MM.1S (cell line): ENCODE measurements at regions not wholly inside any gene's neighbourhood (a gene's known extent, or its start where the extent isn't known, plus 50 kb on each side); places are given as distances from the start of the nearest gene placed in this dataset.

ENCODE experiments used
- DNase-seq: peaks from one replicate; pipeline ENCODE4 v3.0.0-alpha.2; 2015
- H2AFZ ChIP-seq: fragments of 300-600 bp; sonication (generic); 2 replicates; pipeline ENCODE4 v1.6.0; 2016; ENCODE audit warnings: antibody characterized with exemption, low read length
- H3F3A ChIP-seq: fragments of 300-600 bp; sonication (generic); 2 replicates; pipeline ENCODE4 v1.6.1; 2016; ENCODE audit warnings: mild to moderate bottlenecking, antibody characterized with exemption, low read length, moderate library complexity, mixed read lengths; ENCODE audit not compliant: insufficient read depth
- H3K27ac ChIP-seq: fragments of 300-600 bp; sonication (generic); 2 replicates; pipeline ENCODE4 v1.5.1; 2016; ENCODE audit warnings: mild to moderate bottlenecking, low read length
- H3K27me3 ChIP-seq: fragments of 300-600 bp; sonication (generic); replicated peaks from 2 replicates; pipeline ENCODE4 v1.6.0; 2016; ENCODE audit warnings: low read length; ENCODE audit not compliant: insufficient read depth
- H3K36me3 ChIP-seq: fragments of 300-600 bp; sonication (generic); replicated peaks from 2 replicates; pipeline ENCODE4 v1.6.1; 2016; ENCODE audit warnings: mild to moderate bottlenecking, low read length, mixed read lengths; ENCODE audit not compliant: insufficient read depth
- H3K4me1 ChIP-seq: fragments of 300-600 bp; sonication (generic); 2 replicates; pipeline ENCODE4 v1.6.1; 2016; ENCODE audit warnings: low read length, mixed read lengths
- H3K4me2 ChIP-seq: fragments of 300-600 bp; sonication (generic); 2 replicates; pipeline ENCODE4 v1.6.0; 2016; ENCODE audit warnings: low read depth, low read length
- H3K4me3 ChIP-seq: fragments of 300-600 bp; sonication (generic); 2 replicates; pipeline ENCODE4 v1.5.1; 2016; ENCODE audit warnings: low read length, mixed read lengths
- H3K79me2 ChIP-seq: fragments of 300-600 bp; sonication (generic); 2 replicates; pipeline ENCODE4 v1.6.1; 2016; ENCODE audit warnings: mixed run types, low read length, mixed read lengths
- H3K9ac ChIP-seq: fragments of 300-600 bp; sonication (generic); 2 replicates; pipeline ENCODE4 v1.6.1; 2016; ENCODE audit warnings: low read length, mixed read lengths
- H3K9me2 ChIP-seq: fragments of 300-600 bp; sonication (generic); replicated peaks from 2 replicates; pipeline ENCODE4 v1.6.1; 2016; ENCODE audit warnings: mild to moderate bottlenecking, low read length, mixed read lengths; ENCODE audit not compliant: insufficient read depth
- H3K9me3 ChIP-seq: fragments of 300-600 bp; sonication (generic); replicated peaks from 2 replicates; pipeline ENCODE4 v1.6.1; 2016; ENCODE audit warnings: mild to moderate bottlenecking, low read length, mixed read lengths; ENCODE audit not compliant: insufficient read depth
- H4K20me1 ChIP-seq: fragments of 300-600 bp; sonication (generic); 2 replicates; pipeline ENCODE4 v1.6.1; 2016; ENCODE audit warnings: mild to moderate bottlenecking, low read length, moderate library complexity, mixed read lengths; ENCODE audit not compliant: insufficient read depth
- EZH2 ChIP-seq: fragments of 300-600 bp; sonication (generic); optimal IDR thresholded peaks from 2 replicates; pipeline ENCODE3; 2017; ENCODE audit warnings: low read depth, mild to moderate bottlenecking, antibody characterized with exemption, low read length, mixed read lengths
- EZH2phosphoT487 ChIP-seq: fragments of 300-600 bp; sonication (generic); IDR thresholded peaks from 2 replicates; pipeline ENCODE4 v1.6.1; 2018; ENCODE audit warnings: antibody characterized with exemption, low read length
- TF ChIP-seq, protein P1 (sequence below): fragments of 300-600 bp; sonication (generic); IDR thresholded peaks from 2 replicates; pipeline ENCODE4 v1.5.1; 2016; ENCODE audit warnings: antibody characterized with exemption, low read length, mixed read lengths

DNA sequence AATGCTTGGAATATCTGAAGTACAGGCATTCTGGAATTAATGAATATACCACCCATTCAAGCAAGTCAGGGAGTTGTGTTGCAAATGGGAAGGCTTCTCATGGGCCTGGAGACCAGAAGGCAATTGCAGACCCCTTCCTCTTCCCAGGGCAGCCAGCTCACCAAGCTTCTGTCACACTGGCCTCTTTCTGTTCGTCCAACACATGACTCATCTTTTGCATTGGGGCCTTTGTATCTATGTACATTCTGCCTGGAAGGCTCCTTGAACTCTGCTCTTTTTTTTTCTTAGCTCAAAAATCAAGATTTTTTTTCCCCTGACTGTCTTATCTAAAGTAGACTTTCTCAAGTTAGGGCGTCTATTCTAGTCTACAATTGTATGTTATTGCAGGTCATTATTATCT is 132.9 kb upstream of the MYLIP start:
- Histone ChIP-seq H2AFZ (no peak overlapping the region), H3K4me2 (no peak overlapping the region), H3K9me3 (no peaks in the 10 kb centered on the region), H3K9me2 (no peaks in the 10 kb centered on the region), H4K20me1 (no peaks in the 10 kb centered on the region), H3K27ac (no peak overlapping the region), H3K4me3 (no peak overlapping the region), H3K36me3 (no peaks in the 10 kb centered on the region), H3K9ac (no peak overlapping the region), H3K27me3 (no peaks in the 10 kb centered on the region), H3F3A (no peaks in the 10 kb centered on the region), H3K4me1 (no peaks in the 10 kb centered on the region), H3K79me2 (no peaks in the 10 kb centered on the region)
- DNase-seq, result no peak
- TF ChIP-seq EZH2, result no peak

DNA sequence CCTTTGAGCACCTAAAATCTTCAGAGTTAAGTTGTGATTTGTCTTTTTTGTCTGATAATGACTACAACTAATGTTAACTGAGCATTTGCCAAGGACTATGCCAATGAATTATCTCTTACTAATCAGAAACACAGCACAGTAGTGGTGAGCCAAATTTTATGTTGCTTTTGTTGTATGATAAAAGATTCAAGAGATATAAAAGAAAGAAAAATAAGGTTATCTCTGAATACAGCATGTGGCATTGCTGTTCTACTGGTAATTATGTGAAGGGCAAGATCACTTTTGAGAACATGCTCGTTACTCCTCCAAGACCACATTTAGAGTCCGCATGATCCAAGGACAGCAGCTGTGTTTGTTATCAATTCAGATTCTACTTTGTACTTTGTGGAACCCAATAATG is 133.4 kb upstream of the MYLIP start:
- no peaks in the 10 kb centered on the region for H3K9me2 ChIP-seq
- H4K20me1 ChIP-seq, result no peaks in the 10 kb centered on the region
- H3K9ac ChIP-seq, result no peak overlapping the region
- H2AFZ ChIP-seq, result no peak overlapping the region
- H3K27me3 ChIP-seq, result no peaks in the 10 kb centered on the region
- H3K36me3 ChIP-seq, result no peaks in the 10 kb centered on the region
- H3K4me1 ChIP-seq, result no peaks in the 10 kb centered on the region
- H3K4me3 ChIP-seq, result no peak overlapping the region
- no peaks in the 10 kb centered on the region for H3K79me2 ChIP-seq
- no peaks in the 10 kb centered on the region for H3K9me3 ChIP-seq
- TF ChIP-seq, protein P1, sequence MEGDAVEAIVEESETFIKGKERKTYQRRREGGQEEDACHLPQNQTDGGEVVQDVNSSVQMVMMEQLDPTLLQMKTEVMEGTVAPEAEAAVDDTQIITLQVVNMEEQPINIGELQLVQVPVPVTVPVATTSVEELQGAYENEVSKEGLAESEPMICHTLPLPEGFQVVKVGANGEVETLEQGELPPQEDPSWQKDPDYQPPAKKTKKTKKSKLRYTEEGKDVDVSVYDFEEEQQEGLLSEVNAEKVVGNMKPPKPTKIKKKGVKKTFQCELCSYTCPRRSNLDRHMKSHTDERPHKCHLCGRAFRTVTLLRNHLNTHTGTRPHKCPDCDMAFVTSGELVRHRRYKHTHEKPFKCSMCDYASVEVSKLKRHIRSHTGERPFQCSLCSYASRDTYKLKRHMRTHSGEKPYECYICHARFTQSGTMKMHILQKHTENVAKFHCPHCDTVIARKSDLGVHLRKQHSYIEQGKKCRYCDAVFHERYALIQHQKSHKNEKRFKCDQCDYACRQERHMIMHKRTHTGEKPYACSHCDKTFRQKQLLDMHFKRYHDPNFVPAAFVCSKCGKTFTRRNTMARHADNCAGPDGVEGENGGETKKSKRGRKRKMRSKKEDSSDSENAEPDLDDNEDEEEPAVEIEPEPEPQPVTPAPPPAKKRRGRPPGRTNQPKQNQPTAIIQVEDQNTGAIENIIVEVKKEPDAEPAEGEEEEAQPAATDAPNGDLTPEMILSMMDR, result no peak
- TF ChIP-seq EZH2 (no peak), EZH2phosphoT487 (no peak)
- no peak overlapping the region for H3K27ac ChIP-seq
- no peaks in the 10 kb centered on the region for H3F3A ChIP-seq
- DNase-seq, result no peak
- H3K4me2 ChIP-seq, result no peak overlapping the region

DNA sequence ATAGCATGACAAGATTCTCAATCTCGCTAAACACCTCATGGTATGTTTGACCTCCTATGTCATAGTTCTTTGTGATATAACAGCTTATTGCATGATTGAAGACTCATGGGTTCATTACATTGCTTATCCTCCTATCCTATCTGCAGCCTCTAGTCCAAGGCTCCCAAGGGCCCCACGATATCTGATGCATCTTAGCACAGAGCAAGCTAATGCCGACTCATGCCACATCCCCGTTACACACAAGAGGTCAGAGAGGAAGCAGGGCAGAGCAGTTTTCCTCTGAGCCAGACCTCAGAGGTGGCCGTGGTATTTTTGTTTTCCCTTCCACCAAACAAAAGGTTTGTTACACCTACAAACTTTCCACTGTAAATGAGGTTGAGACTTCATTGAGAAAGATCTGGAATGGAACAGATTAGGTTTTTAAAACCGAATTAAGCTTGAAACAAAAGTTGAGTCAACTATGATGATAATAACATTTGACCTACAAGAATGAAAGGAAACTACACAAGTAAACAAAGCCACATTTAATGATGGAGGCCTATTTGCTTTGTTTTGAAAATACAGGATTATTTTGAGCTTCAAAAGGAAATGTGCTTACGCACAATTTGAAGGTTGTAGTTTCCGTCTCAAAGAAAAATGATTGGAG is 133.9 kb upstream of the MYLIP start:
- Histone ChIP-seq H3K4me2 (no peak overlapping the region), H3K4me3 (no peak overlapping the region), H3K27ac (no peak overlapping the region), H3K9me2 (no peaks in the 10 kb centered on the region), H3K36me3 (no peaks in the 10 kb centered on the region), H2AFZ (no peak overlapping the region), H3F3A (no peaks in the 10 kb centered on the region), H3K4me1 (no peaks in the 10 kb centered on the region), H3K9me3 (no peaks in the 10 kb centered on the region), H3K27me3 (no peaks in the 10 kb centered on the region), H4K20me1 (no peaks in the 10 kb centered on the region), H3K79me2 (no peaks in the 10 kb centered on the region), H3K9ac (no peak overlapping the region)
- TF ChIP-seq, protein P1, result no peak
- TF ChIP-seq EZH2 (no peak), EZH2phosphoT487 (no peak)
- no peak for DNase-seq

DNA sequence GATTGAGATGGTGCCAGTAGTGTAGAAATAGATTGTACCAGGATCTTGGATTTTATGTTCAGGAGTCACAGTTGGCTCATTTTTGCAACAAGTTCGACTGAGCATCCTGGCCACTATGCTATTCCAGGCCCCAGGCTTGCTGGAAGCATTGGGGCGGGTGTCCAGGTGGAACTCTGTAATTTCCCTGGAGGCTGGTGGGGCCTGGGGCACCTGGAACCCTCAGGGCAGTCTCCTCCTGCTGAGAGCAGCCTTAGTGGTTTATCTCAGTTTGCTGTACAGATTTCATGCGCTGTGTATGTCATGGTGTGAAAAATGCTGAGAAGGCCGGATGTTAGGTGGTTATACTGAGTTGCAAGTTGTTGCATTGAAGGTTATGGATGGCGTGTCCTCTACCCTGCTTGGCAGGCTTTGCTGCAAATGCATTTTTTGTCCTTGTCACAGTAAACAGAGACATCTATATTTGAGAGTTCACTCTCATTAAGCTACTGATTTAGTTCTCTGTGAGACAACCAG is 135.1 kb upstream of the MYLIP start:
- DNase-seq, result peak; percentile 38
- TF ChIP-seq, protein P1, result no peak
- TF ChIP-seq EZH2phosphoT487, result no peak
- no peak for TF ChIP-seq EZH2
- H3K4me1 ChIP-seq, result no peaks in the 10 kb centered on the region

More for the DNA sequence above, 135.1 kb upstream of the MYLIP start:
- no peak overlapping the region for H3K27ac ChIP-seq
- no peak overlapping the region for H2AFZ ChIP-seq
- no peaks in the 10 kb centered on the region for H3K27me3 ChIP-seq
- no peaks in the 10 kb centered on the region for H3K9me3 ChIP-seq
- H3K9ac ChIP-seq, result no peak overlapping the region
- no peaks in the 10 kb centered on the region for H3K79me2 ChIP-seq
- no peaks in the 10 kb centered on the region for H3F3A ChIP-seq
- no peak overlapping the region for H3K4me2 ChIP-seq
- H3K9me2 ChIP-seq, result no peaks in the 10 kb centered on the region
- H4K20me1 ChIP-seq, result no peaks in the 10 kb centered on the region
- H3K36me3 ChIP-seq, result no peaks in the 10 kb centered on the region
- H3K4me3 ChIP-seq, result no peak overlapping the region
